ENCODE measurements at regions not wholly inside any gene's neighbourhood (a gene's known extent, or its start where the extent isn't known, plus 50 kb on each side); places are given as distances from the start of the nearest gene placed in this dataset.
"Not testable (repeated sequence)": the region's sequence is repeated elsewhere in the genome, so short reads cannot be mapped to it uniquely, and the experiment has no call there.

DNA sequence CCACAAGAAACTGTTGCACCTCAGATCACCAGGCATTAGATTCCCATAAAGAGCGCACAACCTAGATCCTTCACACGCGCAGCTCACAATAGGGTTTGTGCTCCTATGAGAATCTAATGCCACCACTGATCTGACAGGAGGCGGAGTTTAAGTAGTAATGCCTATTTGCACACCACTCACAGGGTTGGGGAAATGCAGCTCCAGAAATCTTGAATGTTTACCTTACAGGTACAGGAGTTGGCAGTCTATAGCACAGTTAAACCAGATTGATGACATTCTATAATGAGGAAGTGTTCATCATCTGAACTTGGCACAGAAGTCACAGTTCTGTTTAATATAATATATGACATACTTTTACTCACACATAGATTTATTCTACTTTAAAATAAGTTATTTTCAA is 732.2 kb upstream of the ZNF608 start:
- ATAC-seq (no peak), DNase-seq (ENCODE audit: low spot score) (no peak)

- no peak for DNase-seq (ENCODE audit: low spot score)
- ATAC-seq: no peak
Measured at GRCh38 chr5:125480911-125481310, 734.5 kb upstream of the ZNF608 start.

- DNase-seq (ENCODE audit: low spot score) (no peak), ATAC-seq (no peak)
Measured at GRCh38 chr5:125481506-125482465, 735.3 kb upstream of the ZNF608 start.

GRCh38 chr5:125483609-125484008 is 737.2 kb upstream of the ZNF608 start:
- DNase-seq (ENCODE audit: low spot score) (no peak), ATAC-seq (no peak)

GRCh38 chr5:125484272-125484741 is 737.9 kb upstream of the ZNF608 start:
- DNase-seq (ENCODE audit: low spot score) (no peak), ATAC-seq (no peak)

- ATAC-seq (peak; percentile 25), DNase-seq (ENCODE audit: low spot score) (no peak)
Measured at GRCh38 chr5:125484742-125485641, 738.6 kb upstream of the ZNF608 start.

- DNase-seq (ENCODE audit: low spot score): no peak
- ATAC-seq: no peak
Measured at GRCh38 chr5:125485771-125486170, 739.3 kb upstream of the ZNF608 start.

- DNase-seq (ENCODE audit: low spot score) (no peak), ATAC-seq (no peak)
Measured at GRCh38 chr5:125486634-125487033, 740.2 kb upstream of the ZNF608 start.

- ATAC-seq (no peak), DNase-seq (ENCODE audit: low spot score) (no peak)
Measured at GRCh38 chr5:125487231-125487630, 740.8 kb upstream of the ZNF608 start.

GRCh38 chr5:125487652-125488051 is 741.2 kb upstream of the ZNF608 start:
- not testable (repeated sequence) for DNase-seq (ENCODE audit: low spot score); ATAC-seq

GRCh38 chr5:125489146-125489545 is 742.7 kb upstream of the ZNF608 start:
- no peak for ATAC-seq
- no peak for DNase-seq (ENCODE audit: low spot score)

DNA sequence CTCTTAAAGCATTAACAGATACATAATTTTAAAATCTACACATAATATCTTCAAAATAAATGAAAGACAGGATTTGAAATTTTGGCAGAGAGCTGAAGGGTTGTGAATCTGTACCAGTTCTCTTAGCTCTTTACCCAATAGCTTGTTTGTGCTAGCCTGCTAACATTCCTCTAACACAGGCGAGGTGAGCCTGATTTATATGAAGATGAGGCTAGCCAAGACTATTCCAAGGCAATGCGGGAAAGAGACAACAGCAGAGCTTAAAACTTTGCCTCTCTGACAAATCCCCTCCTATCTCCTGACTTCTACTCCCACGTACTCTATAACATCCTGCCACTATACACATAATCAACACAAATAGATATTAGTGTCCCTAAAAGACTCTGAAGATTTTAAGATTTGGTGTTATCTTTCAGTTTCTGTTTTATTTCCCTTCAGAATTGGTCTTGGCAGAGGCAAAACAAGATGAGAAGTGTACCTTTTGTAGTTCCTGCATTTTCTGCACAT is 745.6 kb upstream of the ZNF608 start:
- ATAC-seq: no peak

DNA sequence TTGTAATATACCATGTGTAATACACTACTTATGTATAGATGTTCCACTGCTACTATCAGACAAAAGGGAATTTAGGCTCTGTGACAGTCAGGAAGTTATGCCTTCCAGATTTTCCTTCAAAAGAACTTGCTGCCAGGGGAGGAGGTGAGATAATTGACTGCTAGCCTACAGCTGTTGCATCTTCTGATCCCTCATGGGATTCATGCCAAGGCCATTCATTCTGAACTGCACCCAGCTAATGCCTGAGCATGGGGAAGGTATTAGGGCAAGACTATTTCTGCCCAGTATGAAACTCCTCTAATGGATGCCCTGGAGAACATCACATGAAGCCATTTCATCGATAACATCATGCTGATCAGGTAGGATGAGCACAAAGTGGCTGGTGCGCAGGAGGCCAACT is 746.5 kb upstream of the ZNF608 start:
- no peak for ATAC-seq

More for the DNA sequence above, 745.6 kb upstream of the ZNF608 start:
- DNase-seq (ENCODE audit: low spot score): no peak

DNA sequence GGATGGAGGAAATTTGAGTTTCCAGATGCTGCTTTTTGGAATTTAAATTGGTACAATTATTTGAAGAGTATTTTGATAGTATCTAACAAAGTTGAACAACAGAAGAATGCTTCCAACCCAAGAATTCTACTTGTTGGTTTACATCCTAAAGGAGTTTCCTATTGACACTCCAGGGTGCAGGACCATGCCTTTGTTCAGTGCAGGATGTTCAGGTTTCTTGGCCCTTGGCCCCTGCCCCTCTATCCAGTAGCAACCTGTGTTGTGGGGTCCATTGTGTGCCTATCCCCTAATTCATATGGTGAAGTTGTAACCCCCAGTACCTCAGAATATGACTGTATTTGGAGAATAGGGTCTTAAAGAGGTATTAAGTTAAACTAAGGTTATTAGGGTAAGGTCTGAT is 750.0 kb upstream of the ZNF608 start:
- DNase-seq (ENCODE audit: low spot score): no peak
- no peak for ATAC-seq

More for the DNA sequence above, 746.5 kb upstream of the ZNF608 start:
- no peak for DNase-seq (ENCODE audit: low spot score)

GRCh38 chr5:125497651-125498050 is 751.2 kb upstream of the ZNF608 start:
- DNase-seq (ENCODE audit: low spot score): no peak
- no peak for ATAC-seq

GRCh38 chr5:125499636-125500332 is 753.3 kb upstream of the ZNF608 start:
- ATAC-seq: no peak

DNA sequence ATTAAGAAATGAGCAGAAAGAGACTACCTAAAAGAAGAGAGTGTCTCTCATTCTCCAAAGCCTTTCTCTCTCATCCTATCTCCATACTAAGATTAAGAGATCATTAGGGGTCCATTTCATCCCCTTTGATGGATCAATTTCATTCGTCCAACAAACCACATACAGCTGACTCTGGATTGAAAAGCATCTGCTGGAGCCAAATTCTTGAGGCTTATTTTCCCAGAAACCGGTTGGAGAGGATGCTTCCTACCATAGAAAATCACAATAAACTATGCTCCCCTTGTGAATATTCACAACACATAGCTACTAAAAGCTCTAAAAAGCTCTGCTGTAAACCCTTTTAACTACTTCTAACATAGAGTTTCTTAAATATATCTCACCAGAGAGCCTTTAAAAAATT is 755.0 kb upstream of the ZNF608 start:
- no peak for ATAC-seq

More at GRCh38 chr5:125499636-125500332, 753.3 kb upstream of the ZNF608 start:
- no peak for DNase-seq (ENCODE audit: low spot score)

DNA sequence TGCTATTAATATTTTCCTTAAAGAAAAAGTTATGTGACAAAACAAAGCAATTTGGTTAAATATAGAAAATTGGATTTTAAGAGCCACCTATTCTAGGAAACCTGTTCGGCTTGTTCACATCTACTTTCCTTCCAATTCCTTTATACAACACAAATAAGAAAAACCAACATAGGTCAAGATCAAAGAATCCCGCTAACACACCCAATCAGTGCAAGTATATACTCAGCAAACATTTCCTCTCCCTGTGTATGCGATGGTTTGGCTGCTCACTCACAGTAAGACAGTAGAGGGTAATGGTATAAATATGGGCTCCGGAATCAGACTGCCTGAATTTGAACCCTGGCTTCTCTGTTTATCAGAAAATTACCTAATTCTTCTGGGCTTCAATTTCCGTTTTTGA is 757.5 kb upstream of the ZNF608 start:
- ATAC-seq: no peak
- DNase-seq (ENCODE audit: low spot score): no peak

More for the DNA sequence above, 755.0 kb upstream of the ZNF608 start:
- DNase-seq (ENCODE audit: low spot score): no peak

GRCh38 chr5:125505115-125505514 is 758.7 kb upstream of the ZNF608 start:
- no peak for DNase-seq (ENCODE audit: low spot score)
- no peak for ATAC-seq

DNA sequence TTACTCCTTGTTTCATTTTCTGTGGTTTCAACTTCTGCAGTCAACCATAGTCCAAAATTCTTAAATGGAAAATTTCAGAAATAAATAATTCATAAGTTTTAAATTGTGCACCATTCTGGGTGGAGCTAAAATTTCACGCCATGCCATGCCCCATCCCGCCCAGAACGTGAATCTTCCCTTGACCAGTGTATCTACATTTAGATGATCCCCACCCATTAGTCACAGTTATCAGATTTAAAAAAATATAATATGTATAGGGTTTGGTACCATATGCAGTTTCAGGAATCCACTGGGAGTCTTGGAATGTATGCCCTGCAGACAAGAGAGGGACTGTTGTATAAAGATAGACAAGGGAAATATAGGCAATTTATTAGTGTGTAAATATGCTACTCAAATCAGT is 759.7 kb upstream of the ZNF608 start:
- no peak for ATAC-seq
- DNase-seq (ENCODE audit: low spot score): no peak

DNA sequence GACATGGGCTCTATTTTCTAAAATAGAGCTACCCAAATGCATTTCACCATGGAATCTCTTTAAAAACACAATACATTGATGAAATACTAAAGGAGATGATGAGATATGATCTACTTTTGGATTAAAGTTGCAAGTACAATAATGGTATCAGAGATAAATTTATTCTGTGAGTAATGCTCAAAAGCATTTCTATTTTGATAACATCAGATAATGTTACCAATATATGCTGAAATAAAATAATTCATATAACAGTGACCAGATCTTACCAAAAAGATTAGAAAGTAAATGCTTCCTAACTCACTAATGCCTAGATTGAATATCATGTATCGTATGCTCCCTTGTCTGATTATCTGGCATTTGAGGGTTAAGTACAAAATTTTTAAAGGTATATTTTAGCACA is 761.8 kb upstream of the ZNF608 start:
- ATAC-seq (no peak), DNase-seq (ENCODE audit: low spot score) (no peak)

Measured in left lobe of liver (tissue), 2 donors.